GM18511 (cell line): ENCODE measurements at regions not wholly inside any gene's neighbourhood (a gene's known extent, or its start where the extent isn't known, plus 50 kb on each side); places are given as distances from the start of the nearest gene placed in this dataset.
A peak's percentile ranks its signal among the peaks of the same experiment; 100 is the strongest.
"Not testable (repeated sequence)": the region's sequence is repeated elsewhere in the genome, so short reads cannot be mapped to it uniquely, and the experiment has no call there.

Source experiments
- ATAC-seq: cut with Tn5 transposase; IDR thresholded peaks from one replicate; pipeline ENCODE4 v1.9.1; 2021; ENCODE audit warnings: mild to moderate bottlenecking, moderate library complexity; ENCODE audit not compliant: unreplicated experiment

DNA sequence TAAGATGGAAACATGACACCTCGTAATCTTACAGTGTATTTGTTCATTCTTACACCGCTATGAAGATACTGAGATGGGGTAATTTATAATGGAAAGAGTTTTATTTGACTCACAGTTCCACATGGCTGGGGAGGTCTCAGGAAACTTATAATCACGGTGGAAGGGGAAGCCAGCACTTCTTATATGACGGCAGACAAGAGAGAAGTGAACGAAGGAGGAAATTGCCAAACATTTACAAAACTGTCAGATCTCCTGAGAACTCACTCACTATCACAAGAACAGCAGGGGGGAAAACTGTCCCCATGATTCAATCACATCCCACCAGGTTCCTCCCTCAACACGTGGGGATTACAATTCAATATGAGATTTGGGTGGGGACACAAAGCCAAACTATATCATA lies 282.3 kb downstream of the HGF start:
- no peak for ATAC-seq

DNA sequence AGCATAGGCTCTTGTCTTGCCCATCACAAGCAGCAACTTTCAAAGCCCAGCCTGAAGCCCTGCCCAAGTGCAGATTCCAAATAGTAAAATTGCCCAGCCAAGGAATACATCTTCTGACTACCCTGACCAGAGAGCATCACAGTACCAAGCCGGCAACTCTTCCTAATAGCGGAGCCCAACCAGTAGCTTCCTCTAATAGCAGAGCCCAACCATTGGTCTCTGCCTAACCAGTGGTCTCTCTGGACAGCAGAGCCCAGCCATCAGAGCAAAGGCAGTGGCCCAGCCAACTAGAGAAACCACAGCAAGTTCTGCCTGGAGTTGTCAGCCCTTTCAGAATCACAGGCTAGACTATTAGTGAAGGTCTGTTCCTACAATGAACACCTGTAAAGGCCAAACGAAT lies 285.6 kb downstream of the HGF start:
- no peak for ATAC-seq

DNA sequence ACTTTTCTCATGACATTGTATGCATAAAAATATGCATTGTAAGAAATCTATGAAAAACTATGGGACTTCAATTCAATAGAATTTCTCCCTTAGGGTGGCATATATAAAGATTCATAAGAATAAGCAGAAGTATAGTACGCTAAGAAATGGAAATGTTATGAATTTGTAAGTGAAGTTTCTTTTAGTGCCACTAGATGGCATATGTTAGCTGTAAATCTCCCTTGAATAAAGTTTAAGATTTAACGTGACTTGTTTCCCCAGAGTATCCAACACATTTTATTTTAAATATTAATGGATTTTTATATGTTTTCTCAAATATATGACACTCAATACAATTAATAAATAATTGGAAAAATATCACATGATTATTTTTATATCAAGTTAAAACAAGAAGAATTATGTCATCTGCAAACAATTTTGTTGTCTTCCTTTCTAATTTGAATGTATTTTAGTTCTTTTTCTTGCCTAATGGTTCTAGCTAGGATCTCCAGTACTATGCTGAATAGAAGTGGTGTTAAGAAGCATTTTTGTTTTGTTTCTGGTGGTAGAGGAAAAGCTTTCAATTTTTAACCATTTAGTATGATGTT lies 287.2 kb downstream of the HGF start:
- peak; percentile 84 for ATAC-seq

DNA sequence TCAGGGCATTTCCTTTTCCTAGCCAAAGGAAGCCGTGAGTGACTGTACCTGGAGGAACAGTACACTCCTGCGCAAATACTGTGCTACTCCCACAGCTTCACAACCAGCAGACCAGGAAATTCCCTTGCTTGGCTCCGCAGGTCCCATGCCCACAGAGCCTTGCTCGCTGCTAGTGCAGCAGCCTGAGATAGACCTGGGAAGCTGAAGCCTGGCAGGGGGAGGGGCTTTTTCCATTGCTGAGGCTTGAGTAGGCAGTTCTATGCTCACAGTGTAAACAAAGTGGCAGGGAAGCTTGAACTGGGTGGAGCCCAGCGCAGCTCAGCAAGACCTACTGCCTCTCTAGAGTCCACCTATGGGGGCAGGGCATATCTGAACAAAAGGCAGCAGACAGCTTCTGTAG lies 291.2 kb downstream of the HGF start:
- ATAC-seq, result no peak

DNA sequence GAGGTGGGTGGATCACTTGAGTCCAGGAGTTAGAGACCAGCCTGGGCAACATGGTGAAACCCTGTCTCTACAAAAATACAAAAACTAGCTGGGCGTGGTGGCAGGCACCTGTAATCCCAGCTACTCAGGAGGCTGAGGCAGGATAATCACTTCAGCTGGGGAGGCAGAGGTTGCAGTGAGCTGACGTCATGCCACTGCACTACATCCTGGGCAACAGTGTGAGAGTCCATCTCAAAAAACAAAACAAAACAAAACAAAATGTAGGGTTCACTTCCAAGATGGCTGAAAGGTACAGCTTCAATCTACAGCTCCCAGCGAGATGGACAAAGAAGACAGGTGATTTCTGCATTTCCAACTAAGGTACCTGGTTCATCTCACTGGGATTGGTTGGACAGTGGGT lies 291.6 kb downstream of the HGF start:
- not testable (repeated sequence) for ATAC-seq

DNA sequence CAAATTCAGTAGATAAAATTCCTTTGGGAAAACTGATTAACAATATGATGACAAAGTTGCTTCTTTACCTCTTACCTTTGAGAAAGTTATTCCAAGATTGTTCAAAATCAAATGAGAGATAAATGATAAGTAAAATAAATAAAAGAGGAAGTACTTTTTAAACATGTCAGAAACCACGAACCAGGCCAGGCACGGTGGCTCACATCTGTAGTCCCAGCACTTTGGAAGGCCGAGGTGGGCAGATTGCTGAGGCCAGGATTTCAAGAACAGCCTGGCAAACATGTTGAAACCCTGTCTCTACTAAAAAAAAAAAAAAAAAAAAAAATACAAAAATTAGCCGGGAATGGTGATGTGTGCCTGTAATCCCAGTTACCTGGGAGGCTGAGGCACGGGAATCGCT lies 296.6 kb downstream of the HGF start:
- ATAC-seq, result no peak

DNA sequence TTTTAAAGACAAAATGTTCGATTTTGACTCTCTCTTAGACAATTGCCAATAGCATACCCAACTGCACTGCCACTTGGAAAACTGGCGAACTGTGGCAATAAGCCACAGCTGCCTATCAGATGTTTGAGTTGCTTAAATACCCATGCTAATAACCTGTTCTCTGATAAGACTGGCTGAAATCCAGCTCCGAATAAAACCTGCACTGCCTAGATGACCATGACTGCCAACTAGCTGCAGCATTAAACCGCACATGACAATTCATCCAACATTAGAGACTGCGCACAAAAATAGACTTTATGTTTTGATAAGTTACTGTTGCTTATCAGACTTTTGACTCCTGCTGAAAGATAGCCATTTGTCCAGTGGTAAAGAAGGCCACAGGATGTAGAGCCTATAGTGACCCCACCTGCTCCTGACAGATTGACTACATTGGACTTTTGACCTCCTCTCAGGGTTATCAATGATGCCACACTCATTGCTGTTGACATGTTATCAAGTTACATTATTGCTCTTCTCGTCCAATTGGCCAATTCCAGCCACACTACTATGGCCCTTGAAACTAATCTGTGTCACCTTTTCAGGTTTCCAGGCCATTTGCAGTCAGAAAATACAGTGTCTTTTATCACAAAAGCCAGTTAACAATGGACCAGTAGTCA lies 299.0 kb downstream of the HGF start:
- no peak for ATAC-seq

DNA sequence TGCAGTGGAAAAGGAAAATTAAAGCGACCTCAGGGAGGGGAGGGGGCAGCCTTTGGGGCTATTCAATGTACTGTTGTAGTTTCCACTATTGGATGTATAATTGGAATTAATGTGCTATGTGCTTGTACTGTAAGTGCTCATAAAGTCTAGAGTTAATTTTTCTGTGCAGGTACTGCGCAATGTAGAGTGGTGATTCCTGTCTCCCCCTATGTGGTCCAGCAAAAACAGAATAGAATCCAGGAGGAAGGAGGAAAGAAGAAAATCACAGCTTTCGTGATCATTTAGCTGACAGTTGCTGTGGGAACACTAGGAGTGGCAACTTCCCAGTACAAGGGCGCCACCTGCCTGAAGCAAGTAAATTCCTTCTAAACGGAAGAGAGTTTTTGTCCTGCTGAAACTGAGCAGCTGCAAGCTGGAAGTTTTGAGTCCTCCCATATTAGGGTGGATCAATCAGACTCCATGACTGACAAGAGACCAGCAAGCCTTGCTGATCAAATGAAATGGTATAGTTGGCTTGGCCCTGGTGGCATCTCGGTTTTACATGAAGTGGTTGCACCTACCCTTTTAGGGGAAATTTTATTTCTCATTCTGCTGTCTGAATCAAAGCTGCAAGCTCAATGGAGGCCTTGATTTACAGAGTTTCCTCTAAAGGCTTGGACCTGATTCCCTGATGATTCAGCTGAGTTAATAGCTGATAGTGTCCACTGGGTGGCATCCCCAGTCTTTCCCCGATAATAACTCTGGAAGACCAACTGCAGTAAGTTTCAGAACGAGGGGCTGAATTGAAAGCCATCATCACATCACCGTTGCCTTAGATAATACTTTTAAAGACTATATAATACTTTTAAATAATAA lies 299.8 kb downstream of the HGF start:
- peak; percentile 68 for ATAC-seq

DNA sequence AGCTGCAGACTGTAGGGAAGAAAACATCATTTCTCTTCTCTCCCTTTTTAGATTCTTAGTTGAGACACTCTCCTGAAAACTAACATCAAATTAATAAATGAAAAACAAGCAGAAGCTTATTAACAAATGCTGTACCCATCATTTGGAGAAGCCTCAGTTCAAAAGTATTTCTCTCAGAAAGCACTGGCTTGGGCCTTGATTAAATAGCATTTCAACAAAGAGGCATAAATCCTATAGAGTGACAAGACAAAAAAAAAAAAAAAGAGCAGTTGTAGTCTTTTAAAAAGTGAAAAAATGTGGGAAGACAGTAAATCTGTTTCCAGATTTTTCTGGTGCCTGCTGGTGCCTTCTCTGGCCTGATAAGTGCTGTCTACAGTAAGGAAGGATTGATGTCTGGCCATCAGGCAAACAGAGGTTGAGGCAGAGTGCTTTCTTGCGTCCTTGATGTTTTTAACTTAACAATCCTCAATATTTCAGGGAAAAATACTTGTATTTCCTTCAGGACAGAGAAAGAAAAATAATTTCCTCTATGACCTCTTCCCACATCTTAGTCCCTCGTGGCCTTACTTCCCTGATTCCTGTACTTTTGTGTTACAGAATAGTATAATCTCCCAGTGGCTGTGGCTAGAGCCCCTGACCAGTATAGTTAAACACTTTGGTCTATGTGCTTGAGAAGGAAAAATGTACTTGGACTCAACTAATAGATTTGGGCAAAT lies 300.5 kb downstream of the HGF start:
- peak; percentile 10 for ATAC-seq

DNA sequence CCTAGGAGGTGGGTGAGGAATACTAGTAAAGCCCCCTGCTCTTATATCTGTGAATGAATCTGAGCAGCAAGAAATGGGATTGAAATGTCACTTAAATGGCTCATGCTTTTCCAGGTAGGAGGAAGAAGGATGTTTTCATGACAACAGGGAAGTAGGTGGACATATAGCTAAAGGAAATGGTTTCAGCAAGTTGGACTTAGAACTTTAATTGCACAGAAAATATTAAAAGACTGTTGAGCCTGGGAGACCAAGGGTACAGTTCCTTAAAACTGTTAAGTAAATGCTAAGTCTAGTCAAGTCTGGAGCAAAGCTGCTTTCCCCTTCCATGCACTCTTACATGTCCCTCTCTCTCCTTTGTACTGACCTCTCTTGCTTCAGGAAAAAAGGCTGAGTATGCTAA lies 301.3 kb downstream of the HGF start:
- no peak for ATAC-seq

DNA sequence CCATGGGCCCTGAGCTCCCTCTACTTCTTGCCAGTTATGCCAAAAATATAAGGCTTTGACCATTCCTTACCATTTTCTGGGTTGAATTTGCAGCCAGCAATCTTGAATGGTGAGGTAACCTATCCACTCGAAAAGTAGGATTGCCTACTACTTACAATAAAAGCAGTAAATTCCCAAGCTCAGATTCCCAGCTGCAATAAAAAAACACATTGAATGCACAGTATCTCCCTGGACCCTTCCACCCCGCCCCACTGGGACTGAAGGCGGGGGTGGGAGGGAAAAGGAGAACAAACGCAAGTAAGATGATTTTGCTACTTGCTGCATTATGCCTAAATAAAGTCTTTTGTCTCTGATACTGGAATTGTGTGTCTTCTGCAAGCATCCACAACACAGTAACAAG lies 301.9 kb downstream of the HGF start:
- no peak for ATAC-seq

DNA sequence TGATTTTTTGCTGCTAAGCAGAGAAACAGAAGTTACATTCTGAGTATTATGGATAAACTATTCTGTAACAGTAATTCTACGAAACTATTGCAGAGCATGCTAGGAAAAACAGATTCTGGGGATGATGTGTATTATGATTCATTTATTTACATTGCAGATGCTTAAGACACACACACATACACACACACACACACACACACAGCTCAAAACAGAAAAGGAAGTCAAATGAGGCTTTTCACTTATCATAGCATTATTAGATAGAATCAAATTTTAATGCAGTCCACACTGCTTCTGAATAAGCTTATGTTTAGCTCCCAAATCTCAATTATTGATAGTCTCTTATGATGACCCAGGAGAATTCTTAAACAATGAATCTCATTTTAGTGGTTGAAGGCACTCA lies 307.2 kb downstream of the HGF start:
- ATAC-seq, result no peak

DNA sequence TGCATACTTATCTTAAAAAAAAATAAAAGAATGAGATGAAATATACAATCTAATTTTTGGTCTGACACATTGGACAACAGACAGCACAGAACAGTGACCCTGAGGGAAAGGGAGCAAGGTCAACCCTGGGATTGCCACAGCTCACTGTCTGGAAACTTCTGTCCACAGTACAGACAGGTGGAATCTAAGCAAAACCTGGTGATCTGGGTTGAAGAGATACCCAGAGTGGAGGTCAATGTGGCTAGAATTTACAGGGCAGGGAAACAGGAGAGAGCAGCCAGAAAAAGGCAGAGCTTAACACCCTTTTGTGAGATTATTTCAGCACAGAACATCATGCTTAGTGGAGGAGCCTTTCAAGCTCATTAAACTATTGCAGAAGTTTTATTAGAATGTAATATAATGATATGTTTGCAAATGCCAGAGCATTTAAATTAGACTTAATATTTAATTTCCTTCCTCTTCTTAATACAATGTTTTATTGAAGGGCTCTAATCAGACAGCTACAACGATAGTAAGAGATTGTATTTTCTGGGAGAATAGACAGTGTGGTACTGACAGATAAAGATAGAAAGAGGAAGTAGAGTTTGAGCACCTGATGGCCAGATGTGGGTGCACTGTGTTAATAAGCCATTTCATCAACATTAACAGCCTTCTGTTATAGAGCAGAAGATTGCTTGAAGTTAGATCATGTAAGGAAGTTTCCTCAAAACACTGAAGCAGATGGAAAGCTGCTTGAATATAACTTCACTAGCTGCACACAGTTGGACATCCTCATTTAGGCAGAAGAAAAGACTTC lies 309.4 kb downstream of the HGF start:
- no peak for ATAC-seq

DNA sequence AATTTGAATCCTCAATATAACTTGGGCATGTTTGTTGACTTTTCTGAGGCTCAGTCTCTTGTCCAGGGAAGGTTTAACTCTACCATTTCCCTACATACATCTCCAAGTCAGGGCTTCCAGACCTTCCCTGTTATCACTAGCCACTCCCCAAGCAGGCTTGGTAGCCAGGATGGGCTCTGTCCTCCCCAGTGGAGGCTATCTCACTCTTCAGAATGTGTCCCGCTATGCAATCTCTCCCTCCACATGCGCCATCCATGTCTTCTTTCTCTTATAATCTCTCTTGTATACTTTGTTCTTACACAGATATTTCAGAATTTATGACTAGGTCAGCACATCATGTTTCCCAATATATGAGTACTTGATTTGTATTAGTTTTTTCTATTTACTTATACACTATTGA lies 310.4 kb downstream of the HGF start:
- no peak for ATAC-seq

DNA sequence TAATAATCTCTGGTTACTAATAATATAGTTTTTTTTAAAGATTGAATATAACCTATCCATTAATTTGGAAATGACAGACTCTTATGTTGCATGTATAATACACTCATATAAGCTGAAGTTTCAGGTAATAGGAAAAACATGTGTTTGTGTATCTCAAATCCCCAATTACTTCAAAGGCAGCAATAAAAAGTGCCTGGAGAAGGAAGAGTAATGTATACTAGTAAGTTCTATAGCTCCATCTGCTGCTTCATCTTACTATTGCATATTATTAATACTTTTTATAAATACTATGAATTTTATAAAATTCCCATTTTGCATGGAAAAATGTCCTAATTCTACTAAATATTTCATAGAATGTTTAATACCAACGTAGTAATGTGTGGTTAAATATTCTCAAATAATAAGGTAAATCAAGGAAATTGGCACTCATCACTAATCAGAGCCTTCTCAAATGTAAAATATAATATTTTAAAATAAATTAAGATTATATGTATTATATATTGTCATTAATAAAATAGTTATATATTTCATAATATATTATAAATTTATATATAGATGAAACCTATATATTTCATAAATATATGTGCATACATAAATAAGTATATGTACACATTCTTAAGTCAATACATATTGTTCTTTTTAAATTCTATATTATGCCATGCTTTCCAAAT lies 311.9 kb downstream of the HGF start:
- ATAC-seq, result no peak

DNA sequence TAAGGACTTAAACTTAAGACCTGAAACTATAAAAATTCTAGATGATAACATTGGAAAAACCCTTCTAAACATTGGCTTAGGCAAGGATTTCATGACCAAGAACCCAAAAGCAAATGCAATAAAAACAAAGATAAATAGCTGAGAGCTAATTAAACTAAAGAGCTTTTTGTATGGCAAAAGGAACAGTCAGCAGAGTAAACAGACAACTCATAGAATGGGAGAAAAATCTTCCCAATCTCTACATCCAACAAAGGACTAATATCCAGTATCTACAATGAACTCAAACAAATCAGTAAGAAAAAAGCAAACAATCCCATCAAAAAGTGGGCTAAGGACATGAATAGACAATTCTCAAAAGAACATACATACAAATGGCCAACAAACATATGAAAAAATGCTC lies 316.1 kb downstream of the HGF start:
- not testable (repeated sequence) for ATAC-seq

DNA sequence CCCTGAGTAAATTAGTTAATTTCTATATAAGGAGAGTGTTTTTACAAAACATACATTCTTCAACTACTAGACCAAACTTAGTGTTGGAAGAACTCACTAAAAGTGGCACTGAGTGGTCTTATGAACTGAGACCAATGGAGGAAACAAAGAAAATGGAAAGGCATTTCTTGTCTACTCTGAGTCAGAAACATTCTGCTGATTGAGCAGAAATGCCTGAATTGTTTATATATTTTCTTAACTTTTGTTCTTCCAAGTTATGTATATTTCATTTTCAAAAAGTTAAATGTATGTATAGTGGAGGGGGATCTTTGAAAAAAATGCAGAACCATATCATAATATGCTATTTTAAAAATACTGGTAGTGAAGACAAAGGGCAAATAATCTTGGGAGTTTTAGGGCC lies 320.7 kb downstream of the HGF start:
- ATAC-seq, result no peak

DNA sequence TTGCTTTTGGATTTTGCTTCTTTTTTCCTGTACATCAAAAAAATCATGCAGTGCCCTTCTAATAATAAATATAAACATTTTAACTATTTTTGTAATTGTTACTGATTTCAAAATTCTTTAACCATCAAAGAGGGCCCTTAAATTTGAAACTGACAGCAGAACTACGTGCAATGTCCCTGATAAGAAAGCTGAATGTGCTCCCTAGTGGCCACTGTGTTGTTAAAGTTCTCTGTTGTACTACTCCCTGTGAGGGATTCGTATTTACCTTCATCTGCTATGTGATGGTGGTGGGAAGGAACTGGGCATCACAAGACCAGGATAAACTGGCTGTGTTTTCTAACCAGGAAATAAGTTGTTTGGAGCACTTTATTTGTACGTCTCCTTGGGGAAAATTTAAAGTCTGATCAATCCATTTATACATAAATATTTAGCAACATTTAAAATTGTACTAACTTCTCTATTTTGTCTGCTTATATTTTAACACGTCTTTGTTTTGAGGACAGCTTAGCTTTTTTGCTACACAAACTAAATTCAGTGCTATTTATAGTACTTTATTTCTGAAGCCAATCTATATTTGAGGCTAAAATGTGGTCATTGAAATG lies 322.4 kb downstream of the HGF start:
- no peak for ATAC-seq

DNA sequence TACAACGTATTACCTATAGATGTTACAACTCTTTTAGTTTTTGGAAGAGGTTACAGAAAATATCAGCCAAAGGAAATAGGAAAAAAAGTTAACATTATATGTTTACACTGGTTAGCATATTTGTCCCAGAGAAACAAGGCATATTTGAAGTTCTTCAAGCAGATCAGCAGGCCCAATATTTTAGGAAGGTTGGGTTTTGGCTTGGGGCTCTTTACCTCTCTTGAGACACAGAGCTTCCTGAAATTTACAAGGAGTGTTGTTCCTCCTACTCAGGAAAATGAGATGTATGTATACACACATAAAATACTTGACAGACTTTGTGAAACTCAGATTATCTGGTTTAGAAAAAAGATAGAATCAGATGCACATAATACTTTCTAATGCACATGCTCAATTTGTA lies 323.6 kb downstream of the HGF start:
- ATAC-seq, result no peak

DNA sequence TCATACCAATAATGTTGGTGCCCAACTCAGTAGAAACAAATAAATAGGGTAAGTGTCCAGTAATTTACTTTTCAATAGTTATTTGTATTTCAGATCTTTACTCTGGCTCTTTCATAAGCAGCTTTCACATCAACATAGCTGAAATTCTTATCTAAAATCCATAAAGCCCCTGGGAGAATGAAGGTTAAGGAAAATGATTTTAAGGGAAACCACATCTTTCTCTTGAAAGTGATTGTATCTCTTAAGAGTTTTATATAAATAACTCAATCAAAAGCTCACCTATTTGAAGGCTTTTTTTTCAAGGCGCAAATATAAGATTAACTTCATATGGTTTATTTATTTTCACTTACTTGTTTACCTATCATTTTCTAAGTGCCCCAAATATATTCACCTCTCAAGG lies 324.4 kb downstream of the HGF start:
- no peak for ATAC-seq
